Kidney (tissue), 13 donors: ENCODE measurements at regions not wholly inside any gene's neighbourhood (a gene's known extent, or its start where the extent isn't known, plus 50 kb on each side); places are given as distances from the start of the nearest gene placed in this dataset.

Source experiments
- DNase-seq, 5 donors: peaks; one replicate each; pipeline ENCODE4 v3.0.0-alpha.2; 2013 to 2020
- FAIRE-seq: peaks from 2 replicates; lab custom pipeline; 2012; peaks lifted over from hg19 to GRCh38; lab: Jason Lieb, UNC
- H3K27ac ChIP-seq, 2 donors: one replicate each; pipeline ENCODE4 v1.7.0; 2013; ENCODE audit warnings: low read depth in 2 of 2, low read length in 2 of 2, inconsistent platforms in 1 of 2
- H3K27me3 ChIP-seq: one replicate; pipeline ENCODE4 v1.7.1; 2013; ENCODE audit warnings: low read length, inconsistent platforms; ENCODE audit not compliant: control insufficient read depth, insufficient read depth
- H3K36me3 ChIP-seq, 3 donors: one replicate each; pipeline versions ENCODE4 v1.7.0 to v1.7.1; 2013; ENCODE audit warnings: low read length in 3 of 3, control low read depth in 1 of 3, inconsistent platforms in 1 of 3; ENCODE audit not compliant: insufficient read depth in 3 of 3, control insufficient read depth in 2 of 3
- H3K4me1 ChIP-seq, 3 donors: one replicate each; pipeline versions ENCODE4 v1.7.0 to v1.7.1; 2013; ENCODE audit warnings: low read length in 3 of 3, inconsistent platforms in 1 of 3, low read depth in 1 of 3; ENCODE audit not compliant: control insufficient read depth in 2 of 3, insufficient read depth in 2 of 3
- H3K4me3 ChIP-seq, 3 donors: one replicate each; pipeline versions ENCODE4 v1.7.0 to v1.8.1; 2013; ENCODE audit warnings: low read length in 3 of 3, control low read depth in 1 of 3, inconsistent platforms in 1 of 3
- H3K9ac ChIP-seq, 3 donors: one replicate each; pipeline versions ENCODE4 v1.7.0 to v1.7.1; 2013; ENCODE audit warnings: low read length in 3 of 3, control low read depth in 1 of 3, inconsistent platforms in 1 of 3
- H3K9me3 ChIP-seq, 3 donors: one replicate each; pipeline versions ENCODE4 v1.7.0 to v1.7.1; 2013; ENCODE audit warnings: low read length in 3 of 3, control low read depth in 1 of 3, inconsistent platforms in 1 of 3; ENCODE audit not compliant: control insufficient read depth in 2 of 3, insufficient read depth in 1 of 3
- intact Hi-C: fragments of 100-400 bp; cut with DNase I; formaldehyde crosslinking; loops from one replicate; pipeline ENCODE4 v1.11.1; 2022
- TF ChIP-seq, protein P1 (sequence below): IDR thresholded peaks from 3 replicates; pipeline ENCODE4 v1.5.1; 2012; ENCODE audit warnings: mild to moderate bottlenecking, moderate library complexity, borderline replicate concordance; ENCODE audit not compliant: insufficient read depth; ENCODE audit errors: extremely low read depth
- donor health status: control.
- donor health status: control.
- donor health status: control.
- donor health status: control.
- donor health status: control.
- donor health status: DM: yes; HTN: yes; CAD: no.
- donor health status: Normal renal cell carcinoma (clear cell type).

DNA sequence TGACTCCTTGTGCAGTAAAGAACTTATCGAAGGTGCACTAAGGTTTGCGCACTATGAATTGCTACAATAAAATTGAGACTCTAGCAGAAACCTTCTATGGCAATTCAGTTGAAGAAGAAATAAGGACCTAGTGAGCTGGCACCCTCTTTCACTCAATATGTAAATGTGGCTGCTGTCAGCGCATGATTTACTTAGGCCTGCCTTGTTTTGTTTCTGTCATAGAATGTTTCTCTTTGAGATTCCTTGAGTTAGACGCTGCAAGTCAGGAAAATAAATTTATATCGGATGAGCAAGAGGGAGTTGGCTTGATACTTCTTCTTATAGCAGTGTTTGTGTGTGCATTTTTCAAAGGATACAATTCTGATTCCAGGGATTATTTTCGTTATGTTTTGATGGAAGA, 322.1 kb downstream of the BLID start:
- Histone ChIP-seq H3K4me3 (no peak overlapping the region), H3K9me3 (no peaks in the 10 kb centered on the region), H3K27me3 (no peaks in the 10 kb centered on the region), H3K27ac (no peak overlapping the region), H3K9ac (no peak overlapping the region), H3K36me3 (no peaks in the 10 kb centered on the region), H3K4me1 (no peaks in the 10 kb centered on the region)
- intact Hi-C loops = no loop called here
- TF ChIP-seq, protein P1, sequence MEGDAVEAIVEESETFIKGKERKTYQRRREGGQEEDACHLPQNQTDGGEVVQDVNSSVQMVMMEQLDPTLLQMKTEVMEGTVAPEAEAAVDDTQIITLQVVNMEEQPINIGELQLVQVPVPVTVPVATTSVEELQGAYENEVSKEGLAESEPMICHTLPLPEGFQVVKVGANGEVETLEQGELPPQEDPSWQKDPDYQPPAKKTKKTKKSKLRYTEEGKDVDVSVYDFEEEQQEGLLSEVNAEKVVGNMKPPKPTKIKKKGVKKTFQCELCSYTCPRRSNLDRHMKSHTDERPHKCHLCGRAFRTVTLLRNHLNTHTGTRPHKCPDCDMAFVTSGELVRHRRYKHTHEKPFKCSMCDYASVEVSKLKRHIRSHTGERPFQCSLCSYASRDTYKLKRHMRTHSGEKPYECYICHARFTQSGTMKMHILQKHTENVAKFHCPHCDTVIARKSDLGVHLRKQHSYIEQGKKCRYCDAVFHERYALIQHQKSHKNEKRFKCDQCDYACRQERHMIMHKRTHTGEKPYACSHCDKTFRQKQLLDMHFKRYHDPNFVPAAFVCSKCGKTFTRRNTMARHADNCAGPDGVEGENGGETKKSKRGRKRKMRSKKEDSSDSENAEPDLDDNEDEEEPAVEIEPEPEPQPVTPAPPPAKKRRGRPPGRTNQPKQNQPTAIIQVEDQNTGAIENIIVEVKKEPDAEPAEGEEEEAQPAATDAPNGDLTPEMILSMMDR = no peak
- FAIRE-seq = no peak
- DNase-seq = no peak

DNA sequence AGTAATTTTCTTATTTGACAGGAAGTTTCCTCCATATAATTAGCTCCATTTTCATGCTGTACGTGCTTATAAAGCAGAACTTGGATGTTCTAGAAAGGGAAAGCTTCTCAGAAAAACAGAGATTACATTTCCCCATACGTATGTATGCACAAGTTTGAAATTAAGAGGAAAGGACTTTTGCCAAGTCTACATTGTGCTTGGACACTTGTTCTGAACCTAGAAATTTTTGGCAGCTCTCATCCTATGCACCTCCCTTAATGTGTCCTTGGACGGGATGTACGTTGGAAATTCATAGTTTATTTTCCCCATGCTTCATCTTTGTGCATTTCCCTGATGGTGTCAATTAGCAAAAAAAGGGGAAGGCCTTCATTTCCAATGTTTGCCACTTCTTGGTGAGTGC, 322.7 kb downstream of the BLID start:
- TF ChIP-seq, protein P1 = no peak
- Histone ChIP-seq H3K4me1 (no peaks in the 10 kb centered on the region), H3K27me3 (no peaks in the 10 kb centered on the region), H3K27ac (no peak overlapping the region), H3K36me3 (no peaks in the 10 kb centered on the region), H3K9ac (no peak overlapping the region), H3K9me3 (no peaks in the 10 kb centered on the region), H3K4me3 (no peak overlapping the region)
- DNase-seq (no peak), FAIRE-seq (no peak)
- intact Hi-C loops = no loop called here

DNA sequence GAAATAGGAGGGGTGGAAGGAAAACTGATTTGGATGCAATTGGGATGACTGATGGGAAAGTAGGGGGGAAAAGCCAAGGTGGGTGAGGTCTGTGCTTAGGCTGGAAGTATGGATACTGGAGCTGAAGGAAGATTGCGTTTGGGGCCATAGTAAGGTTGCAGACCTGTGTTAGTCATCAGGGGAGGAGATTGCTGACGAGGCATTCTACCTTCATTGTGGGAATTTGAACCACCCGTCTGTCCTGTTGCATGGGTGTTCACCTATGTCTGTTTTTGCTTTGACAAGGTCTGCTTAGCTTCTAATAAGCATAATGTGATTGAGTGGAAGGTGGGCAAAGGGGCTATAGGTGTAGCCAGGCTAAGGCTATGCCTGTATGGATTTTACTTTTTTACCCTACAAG, 323.8 kb downstream of the BLID start:
- H3K4me3 ChIP-seq = no peak overlapping the region
- H3K9me3 ChIP-seq = no peaks in the 10 kb centered on the region
- no peaks in the 10 kb centered on the region for H3K27me3 ChIP-seq
- H3K36me3 ChIP-seq = no peaks in the 10 kb centered on the region
- TF ChIP-seq, protein P1 = no peak
- no peak overlapping the region for H3K9ac ChIP-seq
- DNase-seq = no peak
- intact Hi-C loops = no loop called here
- FAIRE-seq = no peak
- H3K27ac ChIP-seq = no peak overlapping the region
- H3K4me1 ChIP-seq = no peaks in the 10 kb centered on the region

DNA sequence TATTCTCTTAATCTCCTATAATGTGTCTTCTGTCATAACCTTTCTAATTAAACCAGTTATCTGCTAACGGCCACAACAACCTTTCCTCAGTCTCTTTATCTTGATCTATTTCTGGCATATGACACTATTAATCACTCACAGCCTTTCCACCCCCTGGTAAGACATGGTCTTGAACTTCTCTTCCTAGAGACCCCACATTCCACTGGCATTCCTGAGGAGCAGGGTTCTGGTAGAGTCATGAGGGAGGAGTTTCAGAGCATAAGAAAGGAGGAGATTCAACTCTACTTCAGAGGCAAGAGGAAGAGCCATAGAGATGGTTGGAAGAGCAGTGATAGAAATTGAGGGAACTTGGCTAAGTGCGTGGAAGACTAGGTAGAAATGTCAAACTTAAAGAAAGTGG, 325.6 kb downstream of the BLID start:
- Histone ChIP-seq H3K4me3 (no peak overlapping the region), H3K36me3 (no peaks in the 10 kb centered on the region), H3K27ac (no peak overlapping the region), H3K4me1 (no peaks in the 10 kb centered on the region), H3K27me3 (no peaks in the 10 kb centered on the region), H3K9me3 (no peaks in the 10 kb centered on the region), H3K9ac (no peak overlapping the region)
- DNase-seq = no peak
- FAIRE-seq = no peak
- TF ChIP-seq, protein P1 = no peak
- intact Hi-C loops = no loop called here
